K562 (cell line): ENCODE measurements at regions not wholly inside any gene's neighbourhood (a gene's known extent, or its start where the extent isn't known, plus 50 kb on each side); places are given as distances from the start of the nearest gene placed in this dataset.

Experiments used
- ARHGAP35 ChIP-seq: fragments of 450-650 bp; IDR thresholded peaks from 2 replicates; pipeline ENCODE4 v1.6.1; 2018; ENCODE audit not compliant: partially characterized antibody
- ETV1 ChIP-seq: fragments of 450-650 bp; conservative IDR thresholded peaks from 2 replicates; pipeline ENCODE4 v1.6.1; 2016; ENCODE audit warnings: missing genetic modification characterization, control low read depth, low read depth, missing compliant biosample characterization
- GABPB1 ChIP-seq: sonication (generic); formaldehyde crosslinking; IDR thresholded peaks from 2 replicates; pipeline ENCODE4 v1.8.0; 2022; ENCODE audit warnings: mild to moderate bottlenecking, missing genetic modification reagents
- HOXB6 ChIP-seq: fragments of 250-450 bp; sonication (Bioruptor Pico); IDR thresholded peaks from 2 replicates; pipeline ENCODE4 v1.5.1; 2022; ENCODE audit warnings: mild to moderate bottlenecking, borderline replicate concordance
- HSF4 ChIP-seq: fragments of 250-450 bp; sonication (Bioruptor Pico); IDR thresholded peaks from 2 replicates; pipeline ENCODE4 v2.1.2; 2022; ENCODE audit warnings: mild to moderate bottlenecking, moderate library complexity, borderline replicate concordance
- ZFP1 ChIP-seq: fragments of 450-650 bp; formaldehyde crosslinking; IDR thresholded peaks from 2 replicates; pipeline ENCODE4 v1.4.0; 2020; ENCODE audit warnings: mild to moderate bottlenecking, mixed read lengths
- ZFPM2 ChIP-seq: fragments of 250-450 bp; sonication (Bioruptor Pico); IDR thresholded peaks from 2 replicates; pipeline ENCODE4 v1.5.1; 2022; ENCODE audit warnings: mild to moderate bottlenecking
- ZFX ChIP-seq: sonication (generic); formaldehyde crosslinking; IDR thresholded peaks from 2 replicates; pipeline ENCODE4 v1.8.0; 2022; ENCODE audit warnings: mild to moderate bottlenecking, missing genetic modification reagents, moderate library complexity
- ZNF668 ChIP-seq: fragments of 250-450 bp; sonication (Bioruptor Pico); IDR thresholded peaks from 2 replicates; pipeline ENCODE4 v1.8.0; 2022; ENCODE audit warnings: mild to moderate bottlenecking, inconsistent platforms
- ZNF696 ChIP-seq: fragments of 250-450 bp; sonication (Bioruptor Pico); conservative IDR thresholded peaks from 2 replicates; pipeline ENCODE4 v1.4.0; 2020; ENCODE audit warnings: mild to moderate bottlenecking, moderate library complexity
- ZSCAN29 ChIP-seq: fragments of 450-650 bp; IDR thresholded peaks from 2 replicates; pipeline ENCODE4 v1.6.1; 2017
- TF ChIP-seq, protein P1 (sequence below), 2 experiments: fragments of 450-650 bp; IDR thresholded peaks; 2 replicates each; pipeline ENCODE4 v1.6.1; 2016; ENCODE audit warnings: mild to moderate bottlenecking in 2 of 2, borderline replicate concordance in 1 of 2, low read depth in 1 of 2, moderate library complexity in 1 of 2
- TF ChIP-seq, protein P2 (sequence below): fragments of 450-650 bp; formaldehyde crosslinking; IDR thresholded peaks from 2 replicates; pipeline ENCODE4 v1.4.0; 2020; ENCODE audit warnings: mild to moderate bottlenecking, moderate library complexity
- TF ChIP-seq, protein P3 (sequence below): fragments of 250-450 bp; sonication (Bioruptor Pico); IDR thresholded peaks from 2 replicates; pipeline ENCODE4 v1.5.0; 2022; ENCODE audit warnings: mild to moderate bottlenecking

DNA sequence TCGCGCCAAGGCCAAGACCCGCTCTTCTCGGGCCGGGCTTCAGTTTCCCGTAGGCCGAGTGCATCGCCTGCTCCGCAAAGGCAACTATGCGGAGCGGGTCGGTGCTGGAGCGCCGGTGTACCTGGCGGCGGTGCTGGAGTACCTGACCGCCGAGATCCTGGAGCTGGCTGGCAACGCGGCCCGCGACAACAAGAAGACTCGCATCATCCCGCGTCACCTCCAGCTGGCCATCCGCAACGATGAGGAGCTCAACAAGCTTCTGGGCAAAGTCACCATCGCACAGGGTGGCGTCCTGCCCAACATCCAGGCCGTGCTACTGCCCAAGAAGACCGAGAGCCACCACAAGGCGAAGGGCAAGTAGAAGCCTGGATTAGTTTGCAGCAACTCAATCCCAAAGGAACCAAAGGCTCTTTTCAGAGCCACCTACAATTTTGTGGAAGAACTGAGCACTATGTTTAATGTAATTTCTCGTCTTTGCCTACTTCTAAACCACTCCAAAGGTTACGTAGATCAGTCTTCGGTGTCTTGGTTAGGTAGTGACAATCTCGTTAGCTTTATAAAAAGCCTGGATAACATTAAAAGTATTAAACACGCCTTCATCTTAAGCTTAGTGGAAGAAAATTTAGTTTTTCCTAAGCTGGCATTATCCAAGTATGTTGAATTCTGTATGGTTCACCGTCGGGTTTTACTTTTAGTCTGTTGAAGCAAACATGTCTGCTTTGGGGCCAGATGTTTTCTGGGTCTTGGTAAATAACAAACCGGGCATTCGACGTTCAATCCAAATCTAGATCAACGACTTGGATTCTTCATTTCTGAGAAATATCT lies 103.7 kb downstream of the OR2B2 start (continued):
- TF ChIP-seq, protein P1, sequence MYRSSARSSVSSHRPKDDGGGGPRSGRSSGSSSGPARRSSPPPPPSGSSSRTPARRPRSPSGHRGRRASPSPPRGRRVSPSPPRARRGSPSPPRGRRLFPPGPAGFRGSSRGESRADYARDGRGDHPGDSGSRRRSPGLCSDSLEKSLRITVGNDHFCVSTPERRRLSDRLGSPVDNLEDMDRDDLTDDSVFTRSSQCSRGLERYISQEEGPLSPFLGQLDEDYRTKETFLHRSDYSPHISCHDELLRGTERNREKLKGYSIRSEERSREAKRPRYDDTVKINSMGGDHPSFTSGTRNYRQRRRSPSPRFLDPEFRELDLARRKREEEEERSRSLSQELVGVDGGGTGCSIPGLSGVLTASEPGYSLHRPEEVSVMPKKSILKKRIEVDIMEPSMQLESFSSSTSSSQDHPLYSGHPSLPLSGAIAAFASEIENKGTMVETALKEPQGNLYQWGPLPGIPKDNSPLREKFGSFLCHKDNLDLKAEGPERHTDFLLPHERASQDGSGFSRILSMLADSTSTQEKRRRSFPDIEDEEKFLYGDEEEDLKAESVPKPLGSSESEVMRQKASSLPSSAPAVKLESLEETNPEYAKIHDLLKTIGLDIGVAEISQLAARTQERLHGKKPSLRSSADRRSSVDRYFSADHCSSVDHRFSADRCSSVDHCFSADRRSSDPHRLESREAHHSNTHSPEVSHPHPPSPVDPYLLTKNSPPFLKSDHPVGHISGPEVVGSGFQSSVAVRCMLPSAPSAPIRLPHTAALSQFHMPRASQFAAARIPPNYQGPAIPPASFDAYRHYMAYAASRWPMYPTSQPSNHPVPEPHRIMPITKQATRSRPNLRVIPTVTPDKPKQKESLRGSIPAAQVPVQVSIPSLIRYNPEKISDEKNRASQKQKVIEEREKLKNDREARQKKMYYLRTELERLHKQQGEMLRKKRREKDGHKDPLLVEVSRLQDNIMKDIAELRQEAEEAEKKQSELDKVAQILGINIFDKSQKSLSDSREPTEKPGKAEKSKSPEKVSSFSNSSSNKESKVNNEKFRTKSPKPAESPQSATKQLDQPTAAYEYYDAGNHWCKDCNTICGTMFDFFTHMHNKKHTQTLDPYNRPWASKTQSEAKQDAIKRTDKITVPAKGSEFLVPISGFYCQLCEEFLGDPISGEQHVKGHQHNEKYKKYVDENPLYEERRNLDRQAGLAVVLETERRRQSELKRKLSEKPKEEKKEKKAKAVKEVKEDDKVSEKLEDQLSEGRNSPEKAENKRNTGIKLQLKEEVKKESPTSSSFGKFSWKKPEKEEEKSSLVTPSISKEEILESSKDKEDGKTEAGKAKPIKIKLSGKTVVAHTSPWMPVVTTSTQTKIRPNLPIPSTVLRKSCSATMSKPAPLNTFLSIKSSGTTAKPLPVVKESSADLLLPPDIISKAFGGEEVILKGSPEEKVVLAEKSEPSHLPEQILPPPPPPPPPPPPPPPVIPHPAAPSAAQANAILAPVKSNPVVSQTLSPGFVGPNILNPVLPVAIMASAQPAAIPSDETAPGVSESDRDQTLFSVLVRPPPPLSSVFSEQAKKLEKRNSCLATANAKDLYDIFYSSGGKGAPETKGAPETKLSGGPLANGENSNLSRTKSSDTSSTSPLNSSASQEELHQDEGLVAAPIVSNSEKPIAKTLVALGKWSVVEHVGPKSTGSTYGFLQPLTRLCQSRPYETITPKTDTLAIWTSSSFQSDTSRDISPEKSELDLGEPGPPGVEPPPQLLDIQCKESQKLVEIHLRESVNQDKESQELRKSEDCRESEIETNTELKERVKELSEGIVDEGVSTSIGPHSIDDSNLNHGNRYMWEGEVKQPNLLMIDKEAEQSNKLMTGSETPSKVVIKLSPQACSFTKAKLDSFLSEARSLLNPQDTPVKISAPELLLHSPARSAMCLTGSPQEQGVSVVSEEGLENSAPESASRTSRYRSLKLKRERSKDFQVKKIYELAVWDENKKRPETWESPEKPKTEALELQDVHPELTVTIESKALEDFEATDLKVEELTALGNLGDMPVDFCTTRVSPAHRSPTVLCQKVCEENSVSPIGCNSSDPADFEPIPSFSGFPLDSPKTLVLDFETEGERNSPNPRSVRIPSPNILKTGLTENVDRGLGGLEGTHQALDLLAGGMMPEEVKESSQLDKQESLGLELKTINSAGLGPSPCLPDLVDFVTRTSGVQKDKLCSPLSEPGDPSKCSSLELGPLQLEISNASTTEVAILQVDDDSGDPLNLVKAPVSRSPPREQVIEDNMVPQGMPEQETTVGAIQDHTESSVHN (IDR thresholded peaks at IDR 0.05; ENCODE audit: borderline replicate concordance in 1 of 2, low read depth in 1 of 2), result 0 out of 4 replicates have a peak, but pooled peaks of 1 of the 2 experiments have one; percentile 44
- TF ChIP-seq HSF4 (CRISPR knock-in tag) (0 out of 2 replicates have a peak, but pooled peaks have one; percentile 13), ARHGAP35 (peak; percentile 47), ZNF668 (CRISPR knock-in tag) (0 out of 2 replicates have a peak, but pooled peaks have one; percentile 58), ZNF696 (CRISPR knock-in tag) (peak; percentile 79), ZSCAN29 (peak; percentile 23; the same call in 1 of the 2 replicates), ZFPM2 (CRISPR knock-in tag) (peak; percentile 90; the same call in 1 of the 2 replicates), ZFP1 (CRISPR knock-in tag) (0 out of 2 replicates have a peak, but pooled peaks have one; percentile 12), HOXB6 (CRISPR knock-in tag) (peak; percentile 62; the same call in 1 of the 2 replicates), GABPB1 (CRISPR knock-in tag) (peak; percentile 76), ZFX (CRISPR knock-in tag) (peak; percentile 58), ETV1 (tag) (peak; percentile 23; the same call in 1 of the 2 replicates)
- TF ChIP-seq, protein P2, sequence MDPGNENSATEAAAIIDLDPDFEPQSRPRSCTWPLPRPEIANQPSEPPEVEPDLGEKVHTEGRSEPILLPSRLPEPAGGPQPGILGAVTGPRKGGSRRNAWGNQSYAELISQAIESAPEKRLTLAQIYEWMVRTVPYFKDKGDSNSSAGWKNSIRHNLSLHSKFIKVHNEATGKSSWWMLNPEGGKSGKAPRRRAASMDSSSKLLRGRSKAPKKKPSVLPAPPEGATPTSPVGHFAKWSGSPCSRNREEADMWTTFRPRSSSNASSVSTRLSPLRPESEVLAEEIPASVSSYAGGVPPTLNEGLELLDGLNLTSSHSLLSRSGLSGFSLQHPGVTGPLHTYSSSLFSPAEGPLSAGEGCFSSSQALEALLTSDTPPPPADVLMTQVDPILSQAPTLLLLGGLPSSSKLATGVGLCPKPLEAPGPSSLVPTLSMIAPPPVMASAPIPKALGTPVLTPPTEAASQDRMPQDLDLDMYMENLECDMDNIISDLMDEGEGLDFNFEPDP (CRISPR knock-in tag), result peak; percentile 87; the same call in 1 of the 2 replicates
- TF ChIP-seq, protein P3, sequence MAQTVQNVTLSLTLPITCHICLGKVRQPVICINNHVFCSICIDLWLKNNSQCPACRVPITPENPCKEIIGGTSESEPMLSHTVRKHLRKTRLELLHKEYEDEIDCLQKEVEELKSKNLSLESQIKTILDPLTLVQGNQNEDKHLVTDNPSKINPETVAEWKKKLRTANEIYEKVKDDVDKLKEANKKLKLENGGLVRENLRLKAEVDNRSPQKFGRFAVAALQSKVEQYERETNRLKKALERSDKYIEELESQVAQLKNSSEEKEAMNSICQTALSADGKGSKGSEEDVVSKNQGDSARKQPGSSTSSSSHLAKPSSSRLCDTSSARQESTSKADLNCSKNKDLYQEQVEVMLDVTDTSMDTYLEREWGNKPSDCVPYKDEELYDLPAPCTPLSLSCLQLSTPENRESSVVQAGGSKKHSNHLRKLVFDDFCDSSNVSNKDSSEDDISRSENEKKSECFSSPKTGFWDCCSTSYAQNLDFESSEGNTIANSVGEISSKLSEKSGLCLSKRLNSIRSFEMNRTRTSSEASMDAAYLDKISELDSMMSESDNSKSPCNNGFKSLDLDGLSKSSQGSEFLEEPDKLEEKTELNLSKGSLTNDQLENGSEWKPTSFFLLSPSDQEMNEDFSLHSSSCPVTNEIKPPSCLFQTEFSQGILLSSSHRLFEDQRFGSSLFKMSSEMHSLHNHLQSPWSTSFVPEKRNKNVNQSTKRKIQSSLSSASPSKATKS (CRISPR knock-in tag), result 0 out of 2 replicates have a peak, but pooled peaks have one; percentile 56
